Gastrocnemius medialis (tissue), 4 donors: ENCODE measurements at regions not wholly inside any gene's neighbourhood (a gene's known extent, or its start where the extent isn't known, plus 50 kb on each side); places are given as distances from the start of the nearest gene placed in this dataset.
"Not testable (repeated sequence)": the region's sequence is repeated elsewhere in the genome, so short reads cannot be mapped to it uniquely, and the experiment has no call there.

ENCODE experiments used
- ATAC-seq, 2 donors: fragments of 150-250 bp; one replicate each; pipeline ENCODE4 v1.9.1; 2016
- DNase-seq, 2 donors: peaks; one replicate each; pipeline ENCODE4 v3.0.0-alpha.2; 2019
- H3K27ac ChIP-seq, 4 donors: fragments of 200-600 bp; sonication (generic); 1 replicate in 1 of 4; 2 replicates in 3 of 4; pipeline ENCODE4 v1.5.1; 2016 to 2018; ENCODE audit warnings: mild to moderate bottlenecking in 2 of 4, moderate library complexity in 1 of 4
- H3K27me3 ChIP-seq, 3 donors: fragments of 200-600 bp; sonication (generic) in 2 of 3; 1 replicate in 1 of 3; 2 replicates in 2 of 3; pipeline versions ENCODE4 v1.5.1 to v1.6.0; 2016 to 2019; ENCODE audit warnings: mild to moderate bottlenecking in 1 of 3, moderate library complexity in 1 of 3
- H3K36me3 ChIP-seq, 2 donors: fragments of 200-600 bp; sonication (generic) in 1 of 2; one replicate each; pipeline ENCODE4 v1.5.1; 2017 to 2018
- H3K4me1 ChIP-seq, 2 donors: fragments of 200-600 bp; sonication (generic) in 1 of 2; one replicate each; pipeline ENCODE4 v1.5.1; 2016 to 2017; ENCODE audit warnings: mild to moderate bottlenecking in 2 of 2
- H3K4me3 ChIP-seq, 4 donors: fragments of 200-600 bp; sonication (generic) in 3 of 4; 1 replicate in 1 of 4; 2 replicates in 3 of 4; pipeline ENCODE4 v1.5.1; 2016 to 2019; ENCODE audit warnings: mild to moderate bottlenecking in 2 of 4
- H3K9me3 ChIP-seq, 3 donors: fragments of 200-600 bp; sonication (generic) in 2 of 3; 1 replicate in 1 of 3; 2 replicates in 2 of 3; pipeline ENCODE4 v1.5.1; 2016 to 2019
- POLR2A ChIP-seq, 2 donors: fragments of 450-650 bp; IDR thresholded peaks; one replicate each; pipeline ENCODE4 v1.6.1; 2017; ENCODE audit warnings: antibody characterized with exemption in 2 of 2, mild to moderate bottlenecking in 2 of 2, moderate library complexity in 2 of 2
- in situ Hi-C, 4 donors: fragments of 200-750 bp; cut with MboI; loops; one replicate each; pipeline versions ENCODE4 v1.15.0 to v1.8.0; 2017; ENCODE audit warnings: low sequenced_read_pairs in 4 of 4
- intact Hi-C: fragments of 100-400 bp; cut with DNase I; formaldehyde crosslinking; loops from one replicate; pipeline ENCODE4 v1.15.1; 2023; ENCODE audit warnings: low total_unique reads
- TF ChIP-seq, protein P1 (sequence below), 5 experiments: fragments of 450-650 bp in 3 of 5; fragments of 200-600 bp in 2 of 5; sonication (generic) in 2 of 5; IDR thresholded peaks in 4 of 5; conservative IDR thresholded peaks in 1 of 5; 1 replicate in 4 of 5; 2 replicates in 1 of 5; pipeline ENCODE4 v1.5.1; 2016 to 2019; ENCODE audit warnings: antibody characterized with exemption in 5 of 5, mild to moderate bottlenecking in 3 of 5, moderate library complexity in 3 of 5

DNA sequence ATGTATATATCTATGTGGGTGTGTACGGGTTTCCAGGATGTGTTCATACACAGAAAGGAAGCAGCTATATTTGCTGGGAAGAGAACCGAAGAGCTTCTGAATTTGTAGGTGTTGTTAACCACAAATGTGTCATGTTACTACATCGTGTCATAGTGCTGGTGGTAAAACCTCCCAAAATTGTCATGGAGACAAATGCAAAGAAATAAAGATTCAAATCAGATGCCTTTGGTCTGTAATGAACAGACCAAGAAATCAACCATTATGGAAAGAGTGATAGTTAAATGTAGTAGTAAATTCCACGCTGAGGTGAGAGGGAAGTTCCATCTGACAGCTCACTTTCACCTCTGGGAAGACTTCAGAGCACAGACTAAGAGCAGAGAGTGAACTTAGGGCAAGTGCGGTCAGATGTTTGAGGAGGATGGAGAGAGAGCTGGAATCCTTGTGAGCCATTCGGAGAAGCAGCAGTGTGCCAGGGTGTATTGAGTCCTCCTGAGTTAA is 487.5 kb downstream of the TMEM121 start:
- no peak overlapping the region for H3K4me3 ChIP-seq
- in situ Hi-C loops: no loop called here
- no peaks in the 10 kb centered on the region for H3K9me3 ChIP-seq
- H3K4me1 ChIP-seq: no peaks in the 10 kb centered on the region
- TF ChIP-seq, protein P1, sequence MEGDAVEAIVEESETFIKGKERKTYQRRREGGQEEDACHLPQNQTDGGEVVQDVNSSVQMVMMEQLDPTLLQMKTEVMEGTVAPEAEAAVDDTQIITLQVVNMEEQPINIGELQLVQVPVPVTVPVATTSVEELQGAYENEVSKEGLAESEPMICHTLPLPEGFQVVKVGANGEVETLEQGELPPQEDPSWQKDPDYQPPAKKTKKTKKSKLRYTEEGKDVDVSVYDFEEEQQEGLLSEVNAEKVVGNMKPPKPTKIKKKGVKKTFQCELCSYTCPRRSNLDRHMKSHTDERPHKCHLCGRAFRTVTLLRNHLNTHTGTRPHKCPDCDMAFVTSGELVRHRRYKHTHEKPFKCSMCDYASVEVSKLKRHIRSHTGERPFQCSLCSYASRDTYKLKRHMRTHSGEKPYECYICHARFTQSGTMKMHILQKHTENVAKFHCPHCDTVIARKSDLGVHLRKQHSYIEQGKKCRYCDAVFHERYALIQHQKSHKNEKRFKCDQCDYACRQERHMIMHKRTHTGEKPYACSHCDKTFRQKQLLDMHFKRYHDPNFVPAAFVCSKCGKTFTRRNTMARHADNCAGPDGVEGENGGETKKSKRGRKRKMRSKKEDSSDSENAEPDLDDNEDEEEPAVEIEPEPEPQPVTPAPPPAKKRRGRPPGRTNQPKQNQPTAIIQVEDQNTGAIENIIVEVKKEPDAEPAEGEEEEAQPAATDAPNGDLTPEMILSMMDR (IDR thresholded peaks at IDR 0.05 in 4 of 5, conservative IDR thresholded peaks at IDR 0.05 in 1 of 5): no peak
- TF ChIP-seq POLR2A (IDR thresholded peaks at IDR 0.05): no peak
- H3K27ac ChIP-seq: no peak overlapping the region
- no peaks in the 10 kb centered on the region for H3K36me3 ChIP-seq
- DNase-seq (no peak), ATAC-seq (no peak)
- no peaks in the 10 kb centered on the region for H3K27me3 ChIP-seq
- intact Hi-C loops: no loop called here

DNA sequence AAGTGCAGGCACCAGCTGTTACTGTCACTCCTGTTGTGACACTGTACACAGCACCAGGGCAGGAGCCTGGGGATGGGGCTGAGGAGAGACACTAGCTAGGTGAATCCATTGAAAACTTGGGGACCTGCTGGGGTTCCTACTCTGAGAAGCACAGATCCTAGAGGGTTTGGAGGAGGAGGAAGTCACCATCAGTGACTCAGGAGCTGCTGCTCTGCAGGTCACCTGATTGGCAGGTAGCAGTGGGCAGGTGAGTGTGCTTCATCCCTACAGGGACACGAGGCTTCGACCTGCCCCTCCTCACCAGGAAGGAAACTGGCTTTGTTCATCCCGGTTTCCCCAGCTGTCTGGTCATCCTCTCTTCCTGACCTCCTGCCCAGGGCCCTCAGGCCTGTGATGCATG is 491.6 kb downstream of the TMEM121 start:
- H3K9me3 ChIP-seq, intact Hi-C loops, in situ Hi-C loops, ATAC-seq, DNase-seq, H3K4me3 ChIP-seq, H3K36me3 ChIP-seq, H3K4me1 ChIP-seq, H3K27ac ChIP-seq, H3K27me3 ChIP-seq: not testable (repeated sequence)

DNA sequence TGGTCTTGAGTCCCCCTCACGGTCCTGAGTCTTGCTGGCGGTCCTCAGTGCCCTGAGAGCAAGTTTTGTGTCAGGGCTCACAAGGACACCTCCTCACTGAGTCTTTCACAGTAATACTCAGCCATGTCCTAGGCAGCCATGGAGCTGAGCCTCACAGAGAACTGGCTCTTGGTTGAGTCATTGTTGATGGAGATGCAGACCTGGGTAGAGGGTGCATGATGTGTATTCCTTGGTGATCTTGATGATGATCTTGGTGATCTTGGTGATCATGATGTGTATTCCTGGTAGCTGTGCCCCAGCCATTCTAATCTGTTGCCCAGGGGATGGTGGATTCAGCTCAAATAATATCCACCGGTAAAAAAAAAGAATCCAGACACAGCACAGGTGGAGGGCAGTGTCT is 495.4 kb downstream of the TMEM121 start:
- in situ Hi-C loops (no loop called here), intact Hi-C loops (no loop called here)
- no peaks in the 10 kb centered on the region for H3K36me3 ChIP-seq
- no peak for TF ChIP-seq POLR2A (IDR thresholded peaks at IDR 0.05)
- TF ChIP-seq, protein P1 (IDR thresholded peaks at IDR 0.05 in 4 of 5, conservative IDR thresholded peaks at IDR 0.05 in 1 of 5): no peak
- ATAC-seq (no peak), DNase-seq (no peak)
- no peaks in the 10 kb centered on the region for H3K4me1 ChIP-seq
- no peak overlapping the region for H3K4me3 ChIP-seq
- H3K9me3 ChIP-seq: no peaks in the 10 kb centered on the region
- H3K27ac ChIP-seq: no peak overlapping the region
- H3K27me3 ChIP-seq: no peaks in the 10 kb centered on the region

DNA sequence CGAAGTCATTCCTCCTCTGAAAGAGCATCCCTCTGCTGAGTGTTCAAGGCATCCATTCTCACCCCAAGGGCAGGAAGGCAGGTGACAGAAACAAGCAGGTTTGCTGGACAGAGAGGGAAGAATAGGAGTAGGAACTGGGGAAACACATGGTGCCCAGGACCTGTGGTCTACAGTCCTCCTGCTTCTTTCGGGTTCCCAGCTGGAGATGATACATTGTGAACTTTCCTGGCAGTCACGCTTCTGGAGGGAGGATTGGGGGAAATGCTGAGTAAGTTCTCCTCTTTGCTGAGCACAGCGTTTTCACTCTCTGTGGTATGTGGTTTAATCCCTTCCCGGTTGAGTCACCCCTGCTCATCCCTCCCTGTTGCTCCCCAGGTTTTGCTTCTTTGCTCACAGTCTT is 496.3 kb downstream of the TMEM121 start:
- not testable (repeated sequence) for ATAC-seq

DNA sequence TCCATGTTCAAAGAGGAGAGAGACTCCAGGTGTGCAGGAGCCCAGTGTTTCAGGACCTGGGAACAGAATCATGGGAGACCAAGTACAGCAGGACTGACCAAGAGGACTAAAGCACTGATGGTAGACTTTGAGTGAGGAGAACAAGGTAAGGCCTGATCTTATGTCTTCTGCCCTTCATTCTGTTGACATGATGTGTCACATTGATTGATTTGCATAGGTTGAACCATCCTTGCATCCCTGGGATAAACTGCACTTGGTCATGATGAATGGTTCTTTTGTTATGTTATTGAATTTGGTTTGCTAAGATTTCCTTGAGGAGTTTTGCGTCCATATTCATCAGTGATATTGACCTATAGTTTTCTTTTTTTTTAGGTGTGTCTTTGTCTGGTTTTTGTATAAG is 497.0 kb downstream of the TMEM121 start:
- Histone ChIP-seq H3K4me3 (no peak overlapping the region), H3K27me3 (no peaks in the 10 kb centered on the region), H3K4me1 (no peaks in the 10 kb centered on the region), H3K36me3 (no peaks in the 10 kb centered on the region), H3K9me3 (no peaks in the 10 kb centered on the region), H3K27ac (no peak overlapping the region)
- no peak for TF ChIP-seq POLR2A (IDR thresholded peaks at IDR 0.05)
- TF ChIP-seq, protein P1 (IDR thresholded peaks at IDR 0.05 in 4 of 5, conservative IDR thresholded peaks at IDR 0.05 in 1 of 5): no peak
- ATAC-seq (no peak), DNase-seq (no peak)
- in situ Hi-C loops (no loop called here), intact Hi-C loops (no loop called here)

More for the DNA sequence above, 496.3 kb downstream of the TMEM121 start:
- H3K9me3 ChIP-seq, in situ Hi-C loops, H3K27me3 ChIP-seq, intact Hi-C loops, H3K4me3 ChIP-seq, H3K4me1 ChIP-seq, H3K36me3 ChIP-seq, DNase-seq, H3K27ac ChIP-seq: not testable (repeated sequence)

DNA sequence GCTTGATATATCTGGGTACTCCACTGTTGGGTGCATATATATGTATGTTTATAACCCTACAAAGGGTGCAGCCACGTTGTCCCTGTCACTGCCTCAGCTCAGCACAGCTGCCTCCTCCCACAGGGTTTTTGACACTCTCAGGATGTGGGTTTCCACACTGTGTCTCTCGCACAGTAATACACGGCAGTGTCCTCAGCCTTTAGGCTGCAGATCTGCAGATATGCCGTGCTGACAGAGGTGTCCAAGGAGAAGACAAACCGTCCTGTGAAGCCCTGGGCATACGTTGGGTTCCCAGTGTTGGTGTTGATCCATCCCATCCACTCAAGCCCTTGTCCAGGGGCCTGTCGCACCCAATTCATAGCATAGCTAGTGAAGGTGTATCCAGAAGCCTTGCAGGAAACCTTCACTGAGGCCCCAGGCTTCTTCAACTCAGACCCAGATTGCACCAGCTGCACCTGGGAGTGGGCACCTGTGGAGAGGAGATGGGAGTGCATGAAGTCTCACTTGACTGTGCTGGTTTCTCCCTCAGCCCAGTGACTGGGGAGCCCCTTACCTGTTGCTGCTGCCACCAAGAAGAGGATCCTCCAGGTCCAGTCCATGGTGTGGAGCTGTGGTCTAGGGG is 498.7 kb downstream of the TMEM121 start:
- Histone ChIP-seq H3K4me3 (no peak overlapping the region), H3K9me3 (no peaks in the 10 kb centered on the region), H3K4me1 (no peaks in the 10 kb centered on the region), H3K27ac (no peak overlapping the region), H3K36me3 (no peaks in the 10 kb centered on the region), H3K27me3 (no peaks in the 10 kb centered on the region)
- in situ Hi-C loops: no loop called here
- intact Hi-C loops: no loop called here
- no peak for ATAC-seq
- no peak for DNase-seq
- TF ChIP-seq POLR2A (IDR thresholded peaks at IDR 0.05): no peak
- TF ChIP-seq, protein P1 (IDR thresholded peaks at IDR 0.05 in 4 of 5, conservative IDR thresholded peaks at IDR 0.05 in 1 of 5): no peak
